Lower leg skin (tissue), 3 donors: ENCODE measurements at regions not wholly inside any gene's neighbourhood (a gene's known extent, or its start where the extent isn't known, plus 50 kb on each side); places are given as distances from the start of the nearest gene placed in this dataset.
"Not testable (repeated sequence)": the region's sequence is repeated elsewhere in the genome, so short reads cannot be mapped to it uniquely, and the experiment has no call there.

Experiments
- CTCF ChIP-seq, 3 donors: fragments of 450-650 bp; IDR thresholded peaks; one replicate each; pipeline ENCODE4 v1.5.1; 2016; ENCODE audit warnings: antibody characterized with exemption in 3 of 3, mild to moderate bottlenecking in 3 of 3, moderate library complexity in 2 of 3
- POLR2A ChIP-seq, 2 donors: fragments of 450-650 bp; IDR thresholded peaks; one replicate each; pipeline ENCODE4 v1.6.1; 2016 to 2017; ENCODE audit warnings: antibody characterized with exemption in 2 of 2, mild to moderate bottlenecking in 1 of 2, moderate library complexity in 1 of 2

- not testable (repeated sequence) for TF ChIP-seq CTCF, POLR2A (IDR thresholded peaks at IDR 0.05)
These were observed 183.3 kb downstream of the ANKRD36B start for GRCh38 chr2:97406340-97406739.
